Activated CD8-positive, alpha-beta T cell treated with anti-CD3 and anti-CD28 coated beads for 36 hours (primary cell): ENCODE measurements at regions not wholly inside any gene's neighbourhood (a gene's known extent, or its start where the extent isn't known, plus 50 kb on each side); places are given as distances from the start of the nearest gene placed in this dataset.

ENCODE experiments used
- ATAC-seq: fragments of 200-7000 bp; cut with Tn5 transposase; one replicate; pipeline ENCODE4 v1.10.0; 2021; ENCODE audit warnings: mild to moderate bottlenecking, moderate library complexity
- CTCF ChIA-PET: fragments of 350-600 bp; sonication (Branson Sonifier 250); formaldehyde crosslinking; loops from one replicate; lab custom pipeline; 2021; ENCODE audit warnings: antibody characterized with exemption; lab: Charles Lee
- POLR2A ChIA-PET: fragments of 350-600 bp; sonication (Branson Sonifier 250); formaldehyde crosslinking; loops from one replicate; lab custom pipeline; 2021; ENCODE audit warnings: antibody characterized with exemption; lab: Charles Lee
- DNase-seq: peaks from one replicate; pipeline ENCODE4 v3.0.0-alpha.2; 2020
- H3K27ac Mint-ChIP-seq: one replicate; pipeline ENCODE4 v1.8.0; 2021; ENCODE audit warnings: mild to moderate bottlenecking, mixed read lengths
- H3K27me3 Mint-ChIP-seq: one replicate; pipeline ENCODE4 v1.8.0; 2021; ENCODE audit warnings: mixed read lengths
- H3K36me3 Mint-ChIP-seq: one replicate; pipeline ENCODE4 v1.8.0; 2021; ENCODE audit warnings: low read depth, mixed read lengths
- H3K4me1 Mint-ChIP-seq: one replicate; pipeline ENCODE4 v1.8.0; 2021; ENCODE audit warnings: low read depth, mixed read lengths
- H3K4me3 Mint-ChIP-seq: one replicate; pipeline ENCODE4 v1.8.0; 2021; ENCODE audit warnings: mild to moderate bottlenecking, moderate library complexity, mixed read lengths
- H3K9me3 Mint-ChIP-seq: one replicate; pipeline ENCODE4 v1.8.0; 2021; ENCODE audit warnings: mixed read lengths
- CTCF ChIP-seq: fragments of 200-600 bp; IDR thresholded peaks from one replicate; pipeline ENCODE4 v1.8.0; 2022; ENCODE audit warnings: antibody characterized with exemption, mild to moderate bottlenecking
- intact Hi-C: fragments of 100-400 bp; cut with micrococcal nuclease; formaldehyde crosslinking; loops from one replicate; pipeline ENCODE4 v1.10.0; 2022

DNA sequence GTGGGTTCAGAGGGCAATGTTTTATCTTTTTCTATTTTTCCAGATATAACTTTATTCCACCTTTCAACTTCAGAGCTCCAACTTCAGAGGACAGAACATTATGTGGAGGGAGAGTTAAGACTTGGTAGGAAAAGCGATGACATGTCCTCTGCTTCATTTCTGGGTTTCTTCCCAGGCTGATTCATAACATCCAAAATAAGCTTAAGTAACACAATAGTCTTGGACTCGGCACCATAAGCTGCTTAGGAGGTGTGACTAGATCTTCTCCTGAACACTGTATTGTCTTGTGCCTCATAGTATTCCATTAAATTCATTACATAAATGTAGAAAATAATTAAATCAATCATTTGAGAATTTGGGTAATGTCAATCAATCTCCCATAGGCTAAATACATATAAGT lies 95.5 kb upstream of the PDE3A start:
- no peak for TF ChIP-seq CTCF
- Mint-ChIP-seq H3K36me3 (no peaks in the 10 kb centered on the region), H3K27ac (no peak overlapping the region), H3K4me3 (no peak overlapping the region), H3K4me1 (no peaks in the 10 kb centered on the region), H3K9me3 (no peaks in the 10 kb centered on the region), H3K27me3 (no peaks in the 10 kb centered on the region)
- no peak for DNase-seq
- no peak for ATAC-seq
- intact Hi-C loops: no loop called here
- POLR2A ChIA-PET: interaction anchor here (0.6 kb wide), 1 partner anchor 577 kb away, joined by 3 read pairs; no protein-coding TSS in a partner anchor
- CTCF ChIA-PET: no interaction called here

- DNase-seq: no peak
- ChIA-PET CTCF (no interaction called here), POLR2A (no interaction called here)
- no peak overlapping the region for H3K27ac Mint-ChIP-seq
- no peaks in the 10 kb centered on the region for H3K4me1 Mint-ChIP-seq
- no peaks in the 10 kb centered on the region for H3K27me3 Mint-ChIP-seq
- no peaks in the 10 kb centered on the region for H3K36me3 Mint-ChIP-seq
- H3K4me3 Mint-ChIP-seq: no peak overlapping the region
- no peak for TF ChIP-seq CTCF
- intact Hi-C loops: no loop called here
- no peaks in the 10 kb centered on the region for H3K9me3 Mint-ChIP-seq
- no peak for ATAC-seq
Observed at GRCh38 chr12:20274008-20274407, 94.3 kb upstream of the PDE3A start.

DNA sequence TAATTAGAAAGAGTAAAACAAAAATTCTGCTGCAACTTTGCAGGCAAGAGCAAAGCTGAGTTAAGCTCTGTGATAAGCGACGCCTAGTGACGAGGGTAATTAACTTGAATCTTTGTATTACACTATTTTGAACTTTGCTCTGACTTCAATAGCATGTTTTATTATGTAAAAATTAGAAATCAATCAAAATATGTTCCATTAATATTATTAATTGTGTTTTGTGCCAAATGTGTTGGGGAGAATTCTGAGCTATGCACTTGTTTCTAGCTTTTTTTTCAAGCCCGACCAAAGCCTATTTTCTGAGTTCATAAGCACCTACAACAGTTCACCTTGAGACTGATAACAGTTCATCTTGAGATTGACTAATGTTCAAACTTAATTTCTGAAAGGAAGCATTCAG lies 90.1 kb upstream of the PDE3A start:
- TF ChIP-seq CTCF: no peak
- Mint-ChIP-seq H3K27me3 (no peaks in the 10 kb centered on the region), H3K4me3 (no peak overlapping the region), H3K9me3 (no peaks in the 10 kb centered on the region), H3K27ac (no peak overlapping the region), H3K36me3 (no peaks in the 10 kb centered on the region), H3K4me1 (no peaks in the 10 kb centered on the region)
- intact Hi-C loops: no loop called here
- DNase-seq (no peak), ATAC-seq (no peak)
- ChIA-PET CTCF (no interaction called here), POLR2A (interaction anchor here (0.6 kb wide), 1 partner anchor 22 kb away, joined by 3 read pairs; no protein-coding TSS in a partner anchor)

- DNase-seq (no peak), ATAC-seq (no peak)
- ChIA-PET CTCF (no interaction called here), POLR2A (no interaction called here)
- no peak overlapping the region for H3K27ac Mint-ChIP-seq
- H3K36me3 Mint-ChIP-seq: no peaks in the 10 kb centered on the region
- H3K27me3 Mint-ChIP-seq: no peaks in the 10 kb centered on the region
- intact Hi-C loops: no loop called here
- no peak overlapping the region for H3K4me3 Mint-ChIP-seq
- no peaks in the 10 kb centered on the region for H3K9me3 Mint-ChIP-seq
- no peaks in the 10 kb centered on the region for H3K4me1 Mint-ChIP-seq
- no peak for TF ChIP-seq CTCF
Observed at GRCh38 chr12:20280515-20280914, 87.8 kb upstream of the PDE3A start.

- H3K4me1 Mint-ChIP-seq: no peaks in the 10 kb centered on the region
- ATAC-seq: no peak
- H3K27ac Mint-ChIP-seq: no peak overlapping the region
- peaks cover 3% of the 10 kb centered on the region for H3K9me3 Mint-ChIP-seq
- H3K36me3 Mint-ChIP-seq: no peaks in the 10 kb centered on the region
- intact Hi-C loops: no loop called here
- CTCF ChIA-PET: no interaction called here
- H3K27me3 Mint-ChIP-seq: no peaks in the 10 kb centered on the region
- no peak overlapping the region for H3K4me3 Mint-ChIP-seq
- TF ChIP-seq CTCF: no peak
- DNase-seq: no peak
- POLR2A ChIA-PET: no interaction called here
Observed at GRCh38 chr12:20282401-20282800, 85.9 kb upstream of the PDE3A start.
